ENCODE measurements at regions not wholly inside any gene's neighbourhood (a gene's known extent, or its start where the extent isn't known, plus 50 kb on each side); places are given as distances from the start of the nearest gene placed in this dataset.

DNA sequence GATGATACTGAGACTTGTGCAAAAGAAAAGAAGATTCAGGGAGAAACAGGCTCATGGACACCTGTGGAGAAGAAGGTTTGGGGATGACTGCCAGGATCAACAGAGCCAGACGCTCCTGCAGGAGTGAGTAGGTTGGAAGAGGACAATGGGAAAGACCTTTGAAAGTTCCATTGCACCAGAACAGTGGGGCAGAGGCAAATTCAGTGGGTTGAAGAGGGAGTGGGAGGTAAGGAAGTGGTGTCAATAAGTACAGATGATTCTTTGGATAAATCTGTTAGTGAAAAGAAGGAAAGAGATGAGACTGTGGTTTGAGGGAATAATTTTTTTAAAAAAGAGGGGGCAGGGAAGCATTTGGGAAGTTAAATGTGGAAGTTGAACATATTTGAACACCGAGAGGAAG is 212.8 kb downstream of the SOX9 start:
- TF ChIP-seq CTCF (IDR thresholded peaks at IDR 0.05; ENCODE audit: low read length) (no peak), EZH2 (optimal IDR thresholded peaks at IDR 0.05; ENCODE audit: low read depth, low read length) (no peak), EZH2phosphoT487 (IDR thresholded peaks at IDR 0.05; ENCODE audit: low read length) (no peak)
